Embryonic facial prominence (tissue), 1 donor: ENCODE measurements at regions not wholly inside any gene's neighbourhood (a gene's known extent, or its start where the extent isn't known, plus 50 kb on each side); places are given as distances from the start of the nearest gene placed in this dataset.
A peak's percentile ranks its signal among the peaks of the same experiment; 100 is the strongest.

Experiments used
- DNase-seq: peaks from one replicate; pipeline ENCODE4 v3.0.0-alpha.2; 2016; ENCODE audit errors: extremely low spot score

DNA sequence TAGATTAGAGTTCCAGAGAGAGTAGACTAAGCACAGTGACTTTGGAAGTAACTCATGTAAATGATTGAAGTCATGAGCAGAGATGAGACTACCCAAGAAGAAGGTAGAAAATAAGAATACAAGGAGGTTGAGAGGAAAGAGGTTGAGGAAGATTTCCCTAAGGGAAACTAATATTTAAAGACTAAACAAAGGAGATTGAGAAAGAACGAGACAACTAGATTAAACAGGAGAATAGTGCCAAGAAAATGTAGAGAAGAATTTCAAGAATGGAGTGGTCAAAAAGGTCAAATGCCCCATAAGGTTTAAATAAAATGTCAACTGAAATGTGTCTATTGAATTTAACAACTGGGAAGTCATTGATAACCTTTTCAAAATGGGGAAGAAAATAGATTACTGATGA, 59.0 kb downstream of the RPS29 start:
- no peak for DNase-seq

DNA sequence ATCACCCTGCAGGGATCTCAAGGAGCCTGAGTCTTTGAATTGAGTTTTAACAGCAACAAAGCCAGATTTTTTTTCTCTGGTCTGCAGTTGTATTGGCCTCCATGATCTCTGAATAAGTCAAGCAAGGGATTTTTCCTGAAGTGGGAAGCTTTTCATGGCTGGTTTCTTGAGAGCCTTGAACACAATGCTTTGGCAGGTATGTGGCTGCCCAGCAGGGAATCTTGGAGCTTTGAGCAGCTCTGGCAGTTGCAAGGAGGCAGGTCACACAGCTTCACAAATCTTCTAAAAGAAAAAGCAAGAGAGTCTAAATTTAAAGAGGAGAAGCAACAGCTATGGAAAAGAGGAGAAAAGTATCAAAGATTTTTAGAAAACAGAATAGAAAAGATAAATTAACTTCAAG, 60.1 kb downstream of the RPS29 start:
- DNase-seq, result no peak

DNA sequence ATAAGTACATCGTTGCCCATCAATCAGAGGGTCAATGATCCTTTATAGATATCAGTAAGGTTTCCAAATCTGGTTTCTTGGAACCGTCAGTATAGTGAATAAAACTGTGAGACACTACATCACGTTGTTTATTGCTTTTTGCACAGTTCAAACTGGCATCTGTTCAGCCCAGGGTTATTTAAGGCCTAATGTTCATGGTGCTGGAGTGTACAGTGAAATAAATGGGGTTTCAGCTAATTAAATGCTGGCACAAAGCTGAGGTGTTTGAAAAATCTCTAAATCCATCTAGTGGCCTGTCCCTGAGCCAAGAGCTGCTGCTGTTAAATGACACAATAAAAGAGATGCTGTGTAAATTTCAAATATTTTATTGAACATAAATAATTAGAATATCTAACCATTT, 69.9 kb downstream of the RPS29 start:
- no peak for DNase-seq

DNA sequence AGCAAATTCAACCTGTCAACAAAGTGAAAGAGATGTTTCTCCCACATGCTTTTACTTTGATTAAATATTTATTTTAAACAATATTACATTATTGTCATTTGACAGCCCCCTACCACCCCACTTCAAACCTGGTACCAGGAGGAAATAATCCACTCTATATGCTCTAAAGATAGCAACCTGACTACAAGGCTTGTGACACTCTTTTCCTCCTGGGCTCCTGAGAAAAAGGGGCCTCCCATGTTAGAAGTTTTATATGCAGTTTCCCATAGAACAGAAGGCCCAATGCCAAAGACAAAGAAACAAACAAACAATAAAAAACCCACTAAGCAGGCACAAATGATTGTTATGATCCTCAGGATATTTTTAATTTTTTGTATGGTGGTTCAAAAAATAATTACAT, 73.6 kb downstream of the RPS29 start:
- DNase-seq, result no peak

DNA sequence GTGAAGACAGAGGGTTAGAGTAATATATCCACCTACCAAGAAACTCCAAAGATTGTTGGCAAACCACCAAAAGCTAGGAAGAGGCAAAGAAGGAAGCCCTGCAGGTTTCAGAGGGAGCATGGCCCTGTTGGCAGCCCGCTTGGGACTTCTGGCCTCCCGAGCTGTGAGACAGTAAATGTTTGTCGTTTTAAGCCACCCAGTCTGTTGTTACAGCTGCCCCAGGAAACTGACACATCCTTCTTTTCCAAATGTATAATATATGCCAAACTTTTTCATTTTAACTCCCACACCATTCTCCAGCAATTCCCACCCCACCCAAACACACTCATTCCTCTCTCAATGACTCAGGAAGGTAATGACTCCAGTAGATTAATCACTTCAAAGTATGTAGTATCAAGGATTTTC, 74.0 kb downstream of the RPS29 start:
- DNase-seq, result no peak

DNA sequence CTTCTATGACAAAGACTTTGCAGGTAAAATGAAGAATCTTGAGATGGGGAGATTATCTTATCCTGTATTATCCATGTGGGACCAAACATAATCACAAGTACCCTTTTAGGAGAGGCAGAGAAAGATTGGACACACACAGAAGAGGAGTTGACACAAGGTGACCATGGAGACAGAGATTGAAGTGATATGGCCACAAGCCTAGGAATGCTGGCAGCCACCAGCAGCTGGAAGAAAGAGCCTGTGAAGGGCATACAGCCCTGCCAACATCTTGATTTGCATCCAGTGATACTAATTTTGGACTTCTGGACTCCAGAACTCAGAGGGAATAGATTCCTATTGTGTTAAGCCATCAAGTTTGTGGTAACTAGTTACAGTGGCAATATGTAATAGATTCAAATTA, 78.1 kb downstream of the RPS29 start:
- DNase-seq, result no peak

DNA sequence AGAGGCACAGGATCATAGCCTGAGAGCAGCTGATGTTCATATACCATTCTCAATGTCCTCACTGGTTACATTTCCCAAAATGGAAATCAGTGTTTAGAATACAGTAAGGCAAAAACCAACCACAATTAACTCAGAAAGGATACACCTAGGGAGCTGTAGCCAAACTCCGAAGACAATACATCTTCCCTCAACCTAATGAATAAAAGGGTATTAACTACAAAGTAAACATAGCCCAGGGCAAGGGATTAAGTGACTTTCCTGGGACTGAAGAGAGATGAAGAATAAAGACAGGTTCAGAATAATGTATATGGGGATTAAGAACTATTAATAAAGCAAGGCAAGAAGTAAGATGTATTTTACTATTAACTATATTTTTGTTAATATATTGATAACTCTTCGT, 79.5 kb downstream of the RPS29 start:
- no peak for DNase-seq

DNA sequence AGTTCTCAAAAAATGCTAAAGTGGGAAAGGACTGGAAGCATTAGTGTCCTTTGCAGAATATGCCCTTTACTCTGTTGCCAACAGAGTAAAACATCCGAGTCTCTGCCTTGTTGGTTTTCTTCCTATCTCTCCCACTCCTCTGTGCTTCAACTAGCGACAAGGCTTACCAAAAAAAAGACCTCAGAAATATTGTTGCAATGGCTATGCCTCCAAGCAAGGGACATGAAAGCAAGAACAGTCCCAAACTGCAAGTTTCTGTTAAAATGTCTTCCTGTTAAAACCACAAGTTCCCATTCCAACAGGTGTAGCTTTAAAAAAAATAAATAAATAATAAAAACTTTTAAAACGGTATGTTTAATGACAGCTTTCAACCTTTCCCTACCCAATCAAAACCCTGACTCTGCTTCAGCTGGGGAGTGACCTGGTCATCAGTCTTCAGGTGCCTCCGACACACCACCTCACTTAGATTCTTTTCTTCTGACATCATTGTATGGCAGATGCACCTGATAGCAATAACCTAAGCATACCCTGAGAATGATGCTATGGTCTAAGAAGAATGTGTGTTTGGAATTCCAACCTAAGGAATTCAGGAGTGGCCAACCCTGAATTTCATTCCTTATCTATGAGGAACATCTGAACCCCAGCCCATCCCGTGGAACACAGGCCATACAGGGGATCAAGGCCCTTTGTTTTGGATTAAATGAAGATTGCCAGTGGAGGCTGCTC, 81.0 kb downstream of the RPS29 start:
- no peak for DNase-seq

DNA sequence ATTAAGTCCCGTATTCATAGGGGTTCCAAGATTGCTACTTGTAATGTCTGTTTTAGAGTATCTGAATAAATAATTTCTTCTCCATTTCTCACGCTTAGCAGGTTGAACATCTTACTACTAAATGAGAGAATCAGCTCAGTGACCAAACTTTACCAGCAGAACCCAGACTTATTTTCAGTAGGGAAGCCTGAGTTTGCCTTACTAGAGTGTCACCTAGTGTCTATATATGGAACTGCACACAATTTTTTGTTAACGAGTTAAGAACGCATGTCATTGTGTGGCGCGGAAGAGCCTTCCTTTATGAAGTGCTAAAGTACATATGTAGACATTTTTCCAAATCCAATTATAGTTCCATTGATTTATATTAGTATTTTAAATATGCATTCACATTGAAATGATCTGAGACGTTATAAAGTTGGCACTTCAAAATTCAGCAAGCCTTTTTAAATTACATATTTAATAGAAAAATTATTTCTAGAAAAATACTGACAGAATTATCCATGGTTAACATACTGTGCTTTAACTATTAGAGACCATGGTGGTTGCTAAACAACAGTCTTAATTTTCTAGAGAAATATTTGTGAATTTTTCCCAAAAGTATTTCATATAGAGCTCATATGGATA, 88.3 kb downstream of the RPS29 start:
- peak; percentile 51 for DNase-seq

DNA sequence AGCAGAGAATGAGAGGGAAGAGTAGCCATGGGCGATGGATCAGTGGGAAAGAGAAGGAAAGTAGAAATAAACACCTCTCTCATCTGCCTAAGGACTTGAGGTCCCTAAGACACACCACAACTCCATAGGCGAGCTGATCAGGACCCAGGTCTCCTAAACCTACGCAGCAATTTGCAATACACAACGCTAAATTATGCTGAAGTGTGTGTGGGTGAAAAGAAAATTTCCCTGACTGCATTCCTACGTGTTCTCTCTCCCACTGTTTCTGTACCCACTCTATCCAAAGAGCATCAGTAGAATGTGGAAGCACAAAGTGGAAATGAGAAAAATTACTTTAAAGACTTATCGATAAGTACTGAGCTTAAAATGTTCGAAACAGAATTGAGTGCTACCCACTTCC, 88.9 kb downstream of the RPS29 start:
- DNase-seq, result no peak

DNA sequence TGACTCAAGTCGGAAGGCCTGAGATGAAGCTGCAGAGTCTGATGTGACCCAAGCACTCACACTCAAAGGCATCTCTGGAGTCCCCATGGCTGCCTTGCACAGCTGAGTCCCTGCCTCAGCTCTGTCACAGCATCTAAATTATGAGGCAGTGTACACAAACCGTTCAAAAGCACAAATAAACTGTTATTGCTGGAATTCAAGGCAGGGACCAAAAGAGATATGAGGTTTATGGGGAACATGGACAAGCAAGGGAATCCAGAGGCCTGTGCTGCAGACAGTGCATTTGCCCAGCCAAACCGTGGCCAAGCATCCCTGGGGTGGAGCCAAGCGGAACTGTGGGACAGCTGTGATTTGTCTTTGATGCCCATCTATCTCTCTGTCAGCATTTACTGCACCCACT, 91.3 kb downstream of the RPS29 start:
- no peak for DNase-seq

DNA sequence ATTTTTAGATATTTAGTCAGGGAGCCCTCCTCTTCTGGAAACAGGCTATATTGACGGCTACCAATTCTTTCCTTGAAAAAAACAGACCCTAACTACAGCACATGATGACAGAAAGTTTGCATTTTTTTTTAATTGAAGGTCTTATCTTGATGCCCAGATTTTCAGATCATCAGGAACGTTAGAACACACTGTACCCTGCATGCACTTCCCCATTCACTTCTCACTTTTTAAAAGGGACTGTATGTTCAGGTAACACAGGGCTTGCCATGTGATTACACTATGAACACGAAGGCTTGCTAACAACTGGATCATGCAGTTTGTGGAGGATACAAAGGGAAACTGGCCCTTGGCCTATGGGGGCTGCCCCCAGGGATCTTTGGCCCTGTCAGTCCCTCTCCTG, 92.6 kb downstream of the RPS29 start:
- DNase-seq, result no peak

DNA sequence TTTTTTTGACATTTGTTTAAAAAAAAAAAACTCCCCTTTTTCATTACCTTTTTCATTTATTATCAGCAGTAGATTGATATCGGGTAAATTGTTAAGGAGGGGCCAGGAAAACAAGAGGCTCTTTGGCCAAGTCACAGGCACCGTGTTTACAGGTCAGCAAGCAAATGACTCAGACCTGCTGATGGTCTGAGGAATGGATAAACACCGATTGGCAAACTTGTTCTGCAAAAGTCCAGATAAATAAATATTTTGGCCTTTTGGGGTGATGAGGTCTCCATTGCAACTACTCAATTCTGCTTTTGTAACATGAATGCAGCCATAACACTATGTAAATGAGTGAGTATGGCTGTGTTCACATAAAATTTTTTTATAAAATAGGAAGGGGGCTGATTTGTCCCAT, 94.0 kb downstream of the RPS29 start:
- DNase-seq, result no peak

DNA sequence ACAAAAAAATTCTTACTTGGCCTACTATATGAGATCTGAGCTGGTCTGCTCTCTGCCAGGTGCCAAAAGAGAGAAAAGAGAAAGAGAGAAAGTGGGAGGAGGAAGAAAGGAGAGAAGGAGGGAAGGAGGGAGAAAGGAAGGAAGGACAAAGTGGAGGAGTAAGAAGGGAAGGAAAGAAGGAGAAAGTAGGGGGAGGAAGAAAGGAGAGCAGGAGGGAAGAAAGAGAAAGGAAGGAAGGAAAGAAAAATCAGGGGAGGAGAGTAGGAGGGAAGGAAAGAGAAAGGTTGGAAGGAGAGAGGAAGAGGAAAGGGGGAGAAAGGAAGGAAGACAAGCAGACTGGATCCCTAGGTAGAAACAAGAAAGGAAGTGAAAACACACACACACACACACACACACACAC, 96.8 kb downstream of the RPS29 start:
- DNase-seq, result no peak

DNA sequence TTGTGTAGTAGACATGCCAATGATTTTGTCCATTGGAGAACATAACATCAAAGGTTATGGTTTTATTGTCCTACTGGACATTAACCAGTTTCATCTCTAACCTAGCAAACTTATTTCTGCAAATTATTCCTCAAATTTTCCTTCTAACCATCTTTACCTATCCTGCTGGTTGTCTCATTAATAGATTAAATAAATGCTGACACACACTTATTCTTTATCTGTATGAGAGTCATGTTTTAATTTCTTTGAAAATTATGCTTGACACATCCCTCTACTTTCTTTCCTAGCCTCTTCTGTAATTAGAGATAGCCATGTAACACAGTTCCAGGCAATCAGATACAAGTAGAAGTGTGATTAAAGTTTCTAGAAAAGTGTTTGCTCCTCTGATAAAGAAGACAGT, 98.9 kb downstream of the RPS29 start:
- DNase-seq, result no peak

DNA sequence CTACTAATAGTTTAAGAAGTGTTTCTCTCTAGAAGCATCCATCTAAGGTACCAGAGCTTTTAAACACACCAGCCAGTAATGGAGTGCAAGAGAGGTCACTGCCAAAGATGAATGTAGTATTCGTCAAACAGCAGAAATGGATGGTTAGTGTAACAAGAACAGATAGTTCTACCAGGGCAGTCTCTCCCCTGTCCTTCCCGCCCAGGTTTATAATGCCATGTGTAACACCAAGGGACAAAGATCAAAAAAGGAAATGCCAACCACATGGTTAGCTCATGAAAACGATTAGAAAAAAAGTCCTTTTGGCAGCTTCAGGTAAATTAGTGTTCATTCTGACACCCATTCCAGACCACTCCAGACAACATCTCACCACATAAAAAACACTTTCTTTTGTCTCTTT, 100.9 kb downstream of the RPS29 start:
- DNase-seq, result no peak

DNA sequence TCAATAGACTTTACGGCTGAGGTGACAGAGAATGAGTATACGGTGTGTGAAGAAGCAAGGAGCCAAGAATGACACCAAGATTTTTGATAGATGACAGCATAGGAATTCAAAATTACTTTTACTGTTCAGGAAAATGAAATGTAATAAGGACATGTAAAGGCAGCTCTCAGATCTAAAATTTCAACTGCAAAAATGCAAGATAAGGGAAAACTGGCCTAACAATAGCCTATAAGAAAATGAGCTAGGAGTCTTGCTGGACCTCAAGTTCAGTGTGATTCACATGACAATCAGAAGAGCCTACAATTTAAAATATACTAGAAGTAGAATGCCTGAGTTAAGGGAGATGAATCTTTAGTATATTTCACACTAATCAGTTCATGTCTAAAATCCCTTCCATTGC, 102.0 kb downstream of the RPS29 start:
- no peak for DNase-seq

DNA sequence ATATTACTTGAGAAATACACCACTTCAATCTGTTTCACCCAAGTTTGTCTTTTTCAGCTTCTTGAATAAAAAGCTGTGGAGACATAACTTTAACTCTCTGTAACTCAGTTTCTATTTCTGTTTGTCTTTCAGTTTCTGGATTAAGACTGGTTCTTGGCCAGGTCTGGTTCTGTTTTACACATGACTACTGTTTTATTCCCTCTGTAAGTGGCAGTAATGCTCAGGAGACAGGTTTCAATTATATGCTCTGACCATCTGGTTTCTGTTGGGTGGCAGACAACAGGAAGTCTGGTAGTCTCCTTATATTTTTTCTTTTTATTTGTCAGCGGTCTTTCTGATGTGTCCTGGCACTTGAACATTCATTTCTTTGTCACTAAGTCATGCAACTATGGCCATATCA, 102.9 kb downstream of the RPS29 start:
- no peak for DNase-seq

DNA sequence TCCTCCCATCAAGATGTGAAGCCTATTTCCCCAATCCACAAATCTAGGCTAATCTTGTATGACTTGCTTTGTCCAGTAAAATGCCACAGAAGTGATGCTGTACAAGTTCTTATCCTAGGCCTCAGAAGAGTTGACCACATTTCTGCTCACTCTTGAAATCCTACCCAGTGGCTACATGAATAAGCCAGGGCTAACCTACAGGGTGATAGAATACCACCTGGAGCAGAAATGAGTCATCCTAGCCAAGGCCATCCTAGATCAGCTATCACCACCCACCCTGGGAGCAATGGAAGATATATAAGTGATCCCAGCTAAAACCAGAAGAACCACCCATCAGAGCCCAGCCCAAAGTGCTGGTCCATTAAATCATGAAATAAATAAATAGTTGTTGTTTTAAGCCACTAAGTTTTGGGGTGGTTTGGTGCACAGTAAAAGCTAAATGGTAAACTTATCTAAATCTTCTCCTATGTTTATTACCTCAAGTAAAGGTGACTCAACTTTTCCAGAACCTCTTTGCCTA, 105.1 kb downstream of the RPS29 start:
- no peak for DNase-seq

DNA sequence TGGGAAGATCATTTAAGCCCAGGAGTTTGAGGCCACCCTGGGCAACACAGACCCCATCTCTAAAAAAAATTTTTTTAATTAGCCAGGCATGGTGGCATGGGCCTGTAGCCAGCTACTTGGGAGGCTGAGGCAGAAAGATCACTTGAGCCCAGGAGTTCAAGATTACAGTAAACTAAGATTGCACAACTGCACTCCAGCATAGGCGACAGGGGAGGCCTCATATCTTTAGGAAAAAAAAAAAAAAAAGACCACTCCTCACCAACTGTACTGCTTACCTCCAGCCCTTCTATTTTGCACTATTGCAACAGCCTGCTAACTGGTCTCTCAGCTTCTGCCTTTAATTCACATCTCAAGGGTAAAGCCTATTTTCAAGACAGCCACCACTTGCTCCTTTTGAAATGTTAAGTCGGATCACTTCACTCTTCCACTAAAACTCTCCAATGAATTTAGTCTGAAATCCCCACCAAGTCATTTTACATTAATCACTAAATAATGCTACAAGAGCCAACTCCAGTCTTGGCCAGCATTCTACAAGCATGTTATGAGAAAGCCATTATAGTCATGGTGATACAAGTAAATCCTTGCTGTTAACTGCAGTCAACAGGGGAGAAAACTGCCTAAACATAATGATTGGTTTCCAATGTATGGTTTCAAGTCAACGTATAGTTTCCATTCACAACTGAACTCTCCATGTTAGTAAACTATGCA, 106.0 kb downstream of the RPS29 start:
- DNase-seq, result no peak

DNA sequence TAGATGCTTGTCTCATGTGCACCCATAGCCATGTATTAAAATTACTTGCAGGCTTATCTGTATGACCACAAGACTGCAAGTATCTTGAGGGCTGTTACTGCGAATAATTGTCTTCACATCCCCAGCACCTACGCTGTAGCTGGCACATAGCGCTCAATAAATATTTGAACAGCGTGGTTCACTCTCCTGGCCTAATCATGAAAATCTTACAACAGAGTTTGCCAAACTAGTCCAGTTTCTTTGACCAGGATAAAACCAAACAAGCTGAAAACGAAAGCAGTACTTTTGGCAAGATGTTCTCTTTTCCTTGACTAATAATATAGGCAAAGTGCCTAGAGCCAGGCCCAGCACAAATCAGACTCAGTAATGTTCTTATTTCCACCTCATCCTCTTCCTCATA, 106.7 kb downstream of the RPS29 start:
- DNase-seq, result no peak

DNA sequence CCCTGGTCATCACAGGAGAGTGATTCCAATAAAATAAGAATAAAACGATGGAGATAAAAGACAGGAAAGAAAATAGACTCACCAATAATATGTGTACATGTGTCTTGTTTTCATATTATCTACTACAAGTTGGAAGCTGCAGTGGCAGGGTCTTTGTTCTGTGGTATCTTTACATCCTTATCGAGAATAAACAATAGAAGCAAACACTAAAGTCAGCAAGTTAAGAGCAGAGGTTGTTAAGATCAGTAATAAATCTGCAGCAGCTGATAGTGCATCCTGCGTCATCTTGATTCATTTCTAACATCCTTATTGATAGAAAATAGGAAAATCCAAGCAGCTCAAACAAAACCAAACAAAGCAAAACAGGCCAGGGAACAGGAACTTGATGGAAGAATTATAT, 107.4 kb downstream of the RPS29 start:
- DNase-seq, result no peak

DNA sequence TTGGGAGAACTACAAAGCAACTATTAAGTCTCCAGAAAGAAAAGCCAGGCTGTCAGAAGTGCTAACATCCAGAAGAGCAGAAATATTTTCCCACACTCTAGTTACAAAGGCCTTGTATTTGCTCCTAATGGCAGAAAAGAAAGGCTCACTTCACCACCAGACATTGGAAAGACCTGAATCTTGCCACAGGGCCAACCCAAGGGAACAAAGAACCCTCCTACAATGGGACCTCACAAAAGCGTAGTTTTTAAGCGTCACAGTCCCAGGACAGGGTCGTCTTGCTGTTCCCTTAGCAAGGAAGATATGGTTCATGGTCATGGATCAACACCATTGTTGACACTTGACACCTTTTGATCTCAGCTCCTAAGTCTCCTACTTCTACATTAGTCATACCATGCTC, 119.1 kb downstream of the RPS29 start:
- DNase-seq, result no peak
